HL-60 (cell line): ENCODE measurements at regions not wholly inside any gene's neighbourhood (a gene's known extent, or its start where the extent isn't known, plus 50 kb on each side); places are given as distances from the start of the nearest gene placed in this dataset.
"Not testable (repeated sequence)": the region's sequence is repeated elsewhere in the genome, so short reads cannot be mapped to it uniquely, and the experiment has no call there.

Experiments
- DNase-seq, 2 experiments: peaks; one replicate each; pipeline ENCODE4 v3.0.0-alpha.2; 2010 to 2020; ENCODE audit warnings: low read depth in 1 of 2, low spot score in 1 of 2
- H3K27ac ChIP-seq: fragments of 250-450 bp; sonication (Bioruptor Pico); replicated peaks from 2 replicates; pipeline ENCODE4 v1.5.1; 2020; ENCODE audit warnings: mild to moderate bottlenecking, moderate library complexity
- H3K27me3 ChIP-seq: fragments of 250-450 bp; sonication (Bioruptor Pico); 2 replicates; pipeline ENCODE4 v1.5.1; 2021; ENCODE audit warnings: mild to moderate bottlenecking, moderate library complexity; ENCODE audit not compliant: insufficient read depth, poor library complexity, severe bottlenecking
- H3K4me3 ChIP-seq: replicated peaks from 2 replicates; pipeline ENCODE4 v1.5.1; 2011; ENCODE audit warnings: mild to moderate bottlenecking, control low read depth, low read length; ENCODE audit not compliant: insufficient read depth
- GABPA ChIP-seq: IDR thresholded peaks from 2 replicates; pipeline ENCODE4 v1.6.1; 2012; ENCODE audit warnings: low read depth
- POLR2AphosphoS5 ChIP-seq: IDR thresholded peaks from 2 replicates; pipeline ENCODE4 v1.6.1; 2012; ENCODE audit warnings: low read depth
- SPI1 ChIP-seq: IDR thresholded peaks from 2 replicates; pipeline ENCODE4 v1.6.1; 2012; ENCODE audit warnings: low read depth, mild to moderate bottlenecking, borderline replicate concordance
- TF ChIP-seq, protein P1 (sequence below): IDR thresholded peaks from 2 replicates; pipeline ENCODE4 v1.6.1; 2012; ENCODE audit warnings: low read depth; ENCODE audit not compliant: insufficient replicate concordance
- TF ChIP-seq, protein P2 (sequence below): IDR thresholded peaks from one replicate; pipeline ENCODE4 v1.5.1; 2011; ENCODE audit warnings: low read length, control low read depth, inconsistent platforms; ENCODE audit not compliant: insufficient read depth

DNA sequence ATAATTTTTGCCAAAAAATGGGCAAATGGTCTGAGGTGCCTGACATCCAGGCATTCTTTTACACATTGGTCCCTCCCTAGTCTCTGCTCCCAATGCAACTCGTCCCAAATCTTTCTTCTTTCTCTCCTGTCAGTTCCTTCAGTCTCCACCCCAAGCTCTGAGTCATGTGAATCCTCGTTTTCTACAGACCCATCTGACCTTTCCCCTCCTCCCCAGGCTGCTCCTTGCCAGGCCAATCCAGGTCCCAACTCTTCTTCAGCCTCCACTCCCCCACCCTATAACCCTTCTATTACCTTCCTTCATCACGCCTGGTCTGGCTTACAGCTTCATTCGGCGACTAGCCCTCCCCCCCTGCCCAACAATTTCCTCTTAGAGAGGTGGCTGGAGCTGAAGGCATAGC, 55.3 kb downstream of the BBS10 start:
- H3K27ac ChIP-seq, H3K4me3 ChIP-seq, DNase-seq, H3K27me3 ChIP-seq: not testable (repeated sequence)

DNA sequence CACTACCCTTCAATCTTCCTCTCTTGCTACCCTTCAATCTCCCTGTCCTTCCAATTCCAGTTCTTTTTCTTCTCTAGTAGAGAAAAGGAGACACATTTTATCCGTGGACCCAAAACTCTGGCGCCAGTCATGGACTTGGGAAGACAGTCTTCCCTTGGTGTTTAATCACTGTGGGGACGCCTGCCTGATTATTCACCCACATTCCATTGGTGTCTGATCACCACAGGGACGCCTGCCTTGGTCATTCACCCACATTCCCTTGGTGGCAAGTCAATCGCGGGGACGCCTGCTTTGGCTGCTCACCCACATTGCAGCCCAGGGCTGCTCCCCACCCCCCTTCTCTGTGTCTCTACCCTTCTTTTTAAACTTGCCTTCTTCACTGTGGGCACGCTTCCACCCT, 55.9 kb downstream of the BBS10 start:
- H3K4me3 ChIP-seq, H3K27me3 ChIP-seq, H3K27ac ChIP-seq, DNase-seq: not testable (repeated sequence)

DNA sequence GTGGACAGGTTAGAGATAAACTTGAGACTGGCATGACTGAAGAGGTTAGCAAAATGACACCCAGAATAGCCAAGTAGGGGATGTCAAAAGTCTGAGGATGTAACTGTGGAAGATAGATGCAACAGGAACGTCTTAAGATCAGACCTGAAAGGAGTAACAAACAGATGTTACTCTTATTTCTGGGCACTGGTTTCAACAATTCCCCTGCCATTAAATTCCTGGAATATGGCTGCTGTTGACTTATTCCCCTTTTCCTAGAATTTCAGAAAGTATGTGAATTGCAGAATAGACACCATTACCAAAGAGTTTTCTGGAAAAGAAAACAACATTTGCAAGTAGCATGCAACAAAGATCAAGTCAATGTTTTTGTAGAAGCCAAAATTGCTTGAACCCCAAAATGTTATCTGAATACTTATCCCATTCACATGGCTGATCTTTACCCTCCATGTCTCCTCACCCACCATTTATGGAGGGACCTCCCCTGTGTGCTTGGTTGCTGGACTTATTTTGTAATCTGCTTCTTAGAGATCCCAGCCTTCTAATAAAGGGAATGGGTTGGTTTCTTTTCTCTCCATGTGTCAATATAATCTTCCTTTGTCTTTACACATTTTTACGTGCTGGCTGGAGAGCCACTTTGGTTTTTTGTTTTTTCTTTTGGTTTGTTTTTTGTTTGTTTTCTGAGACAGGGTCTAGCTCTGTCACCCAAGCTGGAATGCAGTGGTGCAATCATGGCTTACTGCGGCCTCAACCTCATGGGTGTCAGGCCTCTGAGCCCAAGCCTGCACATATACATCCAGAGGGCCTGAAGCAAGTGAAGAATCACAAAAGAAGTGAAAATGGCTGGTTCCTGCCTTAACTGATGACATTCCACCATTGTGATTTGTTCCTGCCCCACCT, 57.0 kb downstream of the BBS10 start:
- TF ChIP-seq, protein P1, sequence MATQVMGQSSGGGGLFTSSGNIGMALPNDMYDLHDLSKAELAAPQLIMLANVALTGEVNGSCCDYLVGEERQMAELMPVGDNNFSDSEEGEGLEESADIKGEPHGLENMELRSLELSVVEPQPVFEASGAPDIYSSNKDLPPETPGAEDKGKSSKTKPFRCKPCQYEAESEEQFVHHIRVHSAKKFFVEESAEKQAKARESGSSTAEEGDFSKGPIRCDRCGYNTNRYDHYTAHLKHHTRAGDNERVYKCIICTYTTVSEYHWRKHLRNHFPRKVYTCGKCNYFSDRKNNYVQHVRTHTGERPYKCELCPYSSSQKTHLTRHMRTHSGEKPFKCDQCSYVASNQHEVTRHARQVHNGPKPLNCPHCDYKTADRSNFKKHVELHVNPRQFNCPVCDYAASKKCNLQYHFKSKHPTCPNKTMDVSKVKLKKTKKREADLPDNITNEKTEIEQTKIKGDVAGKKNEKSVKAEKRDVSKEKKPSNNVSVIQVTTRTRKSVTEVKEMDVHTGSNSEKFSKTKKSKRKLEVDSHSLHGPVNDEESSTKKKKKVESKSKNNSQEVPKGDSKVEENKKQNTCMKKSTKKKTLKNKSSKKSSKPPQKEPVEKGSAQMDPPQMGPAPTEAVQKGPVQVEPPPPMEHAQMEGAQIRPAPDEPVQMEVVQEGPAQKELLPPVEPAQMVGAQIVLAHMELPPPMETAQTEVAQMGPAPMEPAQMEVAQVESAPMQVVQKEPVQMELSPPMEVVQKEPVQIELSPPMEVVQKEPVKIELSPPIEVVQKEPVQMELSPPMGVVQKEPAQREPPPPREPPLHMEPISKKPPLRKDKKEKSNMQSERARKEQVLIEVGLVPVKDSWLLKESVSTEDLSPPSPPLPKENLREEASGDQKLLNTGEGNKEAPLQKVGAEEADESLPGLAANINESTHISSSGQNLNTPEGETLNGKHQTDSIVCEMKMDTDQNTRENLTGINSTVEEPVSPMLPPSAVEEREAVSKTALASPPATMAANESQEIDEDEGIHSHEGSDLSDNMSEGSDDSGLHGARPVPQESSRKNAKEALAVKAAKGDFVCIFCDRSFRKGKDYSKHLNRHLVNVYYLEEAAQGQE, result no peak
- TF ChIP-seq, protein P2, sequence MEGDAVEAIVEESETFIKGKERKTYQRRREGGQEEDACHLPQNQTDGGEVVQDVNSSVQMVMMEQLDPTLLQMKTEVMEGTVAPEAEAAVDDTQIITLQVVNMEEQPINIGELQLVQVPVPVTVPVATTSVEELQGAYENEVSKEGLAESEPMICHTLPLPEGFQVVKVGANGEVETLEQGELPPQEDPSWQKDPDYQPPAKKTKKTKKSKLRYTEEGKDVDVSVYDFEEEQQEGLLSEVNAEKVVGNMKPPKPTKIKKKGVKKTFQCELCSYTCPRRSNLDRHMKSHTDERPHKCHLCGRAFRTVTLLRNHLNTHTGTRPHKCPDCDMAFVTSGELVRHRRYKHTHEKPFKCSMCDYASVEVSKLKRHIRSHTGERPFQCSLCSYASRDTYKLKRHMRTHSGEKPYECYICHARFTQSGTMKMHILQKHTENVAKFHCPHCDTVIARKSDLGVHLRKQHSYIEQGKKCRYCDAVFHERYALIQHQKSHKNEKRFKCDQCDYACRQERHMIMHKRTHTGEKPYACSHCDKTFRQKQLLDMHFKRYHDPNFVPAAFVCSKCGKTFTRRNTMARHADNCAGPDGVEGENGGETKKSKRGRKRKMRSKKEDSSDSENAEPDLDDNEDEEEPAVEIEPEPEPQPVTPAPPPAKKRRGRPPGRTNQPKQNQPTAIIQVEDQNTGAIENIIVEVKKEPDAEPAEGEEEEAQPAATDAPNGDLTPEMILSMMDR, result no peak
- no peak for TF ChIP-seq SPI1
- no peak for TF ChIP-seq GABPA
- TF ChIP-seq POLR2AphosphoS5, result no peak
- Histone ChIP-seq H3K4me3 (no peak overlapping the region), H3K27me3 (no peaks in the 10 kb centered on the region), H3K27ac (no peak overlapping the region)
- no peak for DNase-seq

DNA sequence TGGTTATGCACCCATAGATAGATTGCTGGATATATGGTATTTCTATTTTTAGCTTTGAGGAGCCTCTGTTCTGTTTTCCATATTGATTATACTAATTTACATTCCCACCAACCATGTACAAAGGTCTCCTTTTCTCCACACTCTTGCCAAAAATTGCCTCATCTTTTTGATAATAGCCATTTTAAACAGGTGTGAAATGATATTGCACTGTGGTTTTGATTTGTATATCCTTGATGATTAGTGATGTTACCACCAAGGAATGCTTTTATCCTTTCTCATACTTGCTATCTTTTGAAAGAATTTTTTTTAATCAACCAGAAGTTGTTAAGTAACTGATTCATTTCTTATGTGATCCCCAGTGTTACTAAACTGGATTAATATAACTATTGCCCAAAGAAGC, 60.0 kb downstream of the BBS10 start:
- Histone ChIP-seq H3K4me3 (no peak overlapping the region), H3K27me3 (no peaks in the 10 kb centered on the region), H3K27ac (no peak overlapping the region)
- DNase-seq, result no peak
- TF ChIP-seq POLR2AphosphoS5 (no peak), SPI1 (no peak), GABPA (no peak)
- TF ChIP-seq, protein P1, result no peak
- TF ChIP-seq, protein P2, result no peak
